Osteoblast (primary cell): ENCODE measurements at regions not wholly inside any gene's neighbourhood (a gene's known extent, or its start where the extent isn't known, plus 50 kb on each side); places are given as distances from the start of the nearest gene placed in this dataset.

ENCODE experiments used
- DNase-seq: peaks from one replicate; pipeline ENCODE4 v3.0.0; 2011; ENCODE audit warnings: low spot score, mixed read lengths; ENCODE audit not compliant: insufficient read length; ENCODE audit errors: missing footprints
- H2AFZ ChIP-seq: 2 replicates; pipeline ENCODE4 v1.6.0; 2011; ENCODE audit warnings: mild to moderate bottlenecking, low read length
- H3K27ac ChIP-seq: 2 replicates; pipeline ENCODE4 v1.5.1; 2011; ENCODE audit warnings: mild to moderate bottlenecking, low read depth, low read length, moderate library complexity
- H3K27me3 ChIP-seq: 2 replicates; pipeline ENCODE4 v1.6.0; 2012; ENCODE audit warnings: mild to moderate bottlenecking, control low read depth, inconsistent platforms, low read length, moderate library complexity; ENCODE audit not compliant: insufficient read depth
- H3K36me3 ChIP-seq: 2 replicates; pipeline ENCODE4 v1.5.1; 2011; ENCODE audit warnings: mild to moderate bottlenecking, low read length, control low read depth, moderate library complexity; ENCODE audit not compliant: insufficient read depth
- H3K4me1 ChIP-seq: 2 replicates; pipeline ENCODE4 v1.5.1; 2011; ENCODE audit warnings: mild to moderate bottlenecking, low read length, control low read depth, moderate library complexity; ENCODE audit not compliant: insufficient read depth
- H3K4me2 ChIP-seq: 2 replicates; pipeline ENCODE4 v1.6.0; 2011; ENCODE audit warnings: mild to moderate bottlenecking, low read length; ENCODE audit not compliant: insufficient read depth
- H3K4me3 ChIP-seq: fragments of 200-600 bp; sonication (generic); 3 replicates; pipeline ENCODE4 v1.5.1; 2012; ENCODE audit warnings: mild to moderate bottlenecking, low read length, inconsistent platforms; ENCODE audit not compliant: insufficient read depth
- H3K79me2 ChIP-seq: 2 replicates; pipeline ENCODE4 v1.6.0; 2012; ENCODE audit warnings: mild to moderate bottlenecking, low read length, control low read depth, inconsistent platforms; ENCODE audit not compliant: insufficient read depth
- H3K9me3 ChIP-seq: 2 replicates; pipeline ENCODE4 v1.5.1; 2011; ENCODE audit warnings: low read depth, low read length, control low read depth
- H4K20me1 ChIP-seq: 2 replicates; pipeline ENCODE4 v1.6.0; 2012; ENCODE audit warnings: mild to moderate bottlenecking, low read length, control low read depth; ENCODE audit not compliant: insufficient read depth
- CTCF ChIP-seq: IDR thresholded peaks from 2 replicates; pipeline ENCODE4 v1.5.1; 2011; ENCODE audit warnings: mild to moderate bottlenecking, low read depth, low read length, moderate library complexity; ENCODE audit errors: extremely low read depth

- no peak for TF ChIP-seq CTCF
- no peak overlapping the region for H3K27ac ChIP-seq
- H4K20me1 ChIP-seq = no peaks in the 10 kb centered on the region
- H2AFZ ChIP-seq = no peak overlapping the region
- no peaks in the 10 kb centered on the region for H3K4me1 ChIP-seq
- H3K4me3 ChIP-seq = no peak overlapping the region
- no peaks in the 10 kb centered on the region for H3K9me3 ChIP-seq
- no peak overlapping the region for H3K4me2 ChIP-seq
- no peaks in the 10 kb centered on the region for H3K36me3 ChIP-seq
- DNase-seq = no peak
- H3K27me3 ChIP-seq = peaks cover 12% of the 10 kb centered on the region
- no peaks in the 10 kb centered on the region for H3K79me2 ChIP-seq
Measured at GRCh38 chr1:38581396-38581795, 278.2 kb downstream of the RRAGC start.

GRCh38 chr1:38580594-38580993, 279.0 kb downstream of the RRAGC start:
- no peaks in the 10 kb centered on the region for H4K20me1 ChIP-seq
- no peaks in the 10 kb centered on the region for H3K79me2 ChIP-seq
- no peak overlapping the region for H3K4me2 ChIP-seq
- TF ChIP-seq CTCF = no peak
- no peaks in the 10 kb centered on the region for H3K9me3 ChIP-seq
- H3K4me3 ChIP-seq = no peak overlapping the region
- H3K27ac ChIP-seq = no peak overlapping the region
- no peak for DNase-seq
- no peak overlapping the region for H2AFZ ChIP-seq
- H3K27me3 ChIP-seq = peaks cover 12% of the 10 kb centered on the region
- H3K36me3 ChIP-seq = no peaks in the 10 kb centered on the region
- H3K4me1 ChIP-seq = no peaks in the 10 kb centered on the region

- TF ChIP-seq CTCF = no peak
- H3K4me3 ChIP-seq = no peak overlapping the region
- no peaks in the 10 kb centered on the region for H3K9me3 ChIP-seq
- H3K4me1 ChIP-seq = no peaks in the 10 kb centered on the region
- no peaks in the 10 kb centered on the region for H3K79me2 ChIP-seq
- DNase-seq = no peak
- H3K36me3 ChIP-seq = no peaks in the 10 kb centered on the region
- peaks cover 12% of the 10 kb centered on the region for H3K27me3 ChIP-seq
- no peaks in the 10 kb centered on the region for H4K20me1 ChIP-seq
- H3K4me2 ChIP-seq = no peak overlapping the region
- H3K27ac ChIP-seq = no peak overlapping the region
- H2AFZ ChIP-seq = no peak overlapping the region
Measured at GRCh38 chr1:38579056-38579455, 280.5 kb downstream of the RRAGC start.

- DNase-seq = no peak
- TF ChIP-seq CTCF = no peak
- Histone ChIP-seq H3K27ac (no peak overlapping the region), H4K20me1 (no peaks in the 10 kb centered on the region), H3K4me2 (no peak overlapping the region), H3K27me3 (peaks cover 12% of the 10 kb centered on the region), H3K4me1 (no peaks in the 10 kb centered on the region), H3K4me3 (no peak overlapping the region), H2AFZ (no peak overlapping the region), H3K36me3 (no peaks in the 10 kb centered on the region), H3K79me2 (no peaks in the 10 kb centered on the region), H3K9me3 (no peaks in the 10 kb centered on the region)
Measured at GRCh38 chr1:38578271-38578951, 281.2 kb downstream of the RRAGC start.
